ENCODE measurements at regions not wholly inside any gene's neighbourhood (a gene's known extent, or its start where the extent isn't known, plus 50 kb on each side); places are given as distances from the start of the nearest gene placed in this dataset.

GRCh38 chr3:16124636-16125035, 49.8 kb upstream of the GALNT15 start:
- TF ChIP-seq CTCF (IDR thresholded peaks at IDR 0.05; ENCODE audit: low read length, missing control alignments) = no peak
- DNase-seq (ENCODE audit: low read depth) = peak; percentile 95
- H3K4me3 ChIP-seq (replicated peaks; ENCODE audit: low read depth, low read length) = no peak overlapping the region

Measured in fibroblast of pulmonary artery (primary cell).